Activated T-cell treated with anti-CD3 and anti-CD28 coated beads, Interleukin-2, amount 50 U/mL, for 72 hours (primary cell): ENCODE measurements at regions not wholly inside any gene's neighbourhood (a gene's known extent, or its start where the extent isn't known, plus 50 kb on each side); places are given as distances from the start of the nearest gene placed in this dataset.

Experiments
- ATAC-seq, 2 donors: fragments of 150-1000 bp; cut with Tn5 transposase; replicated peaks in 1 of 2; 2 replicates each; pipeline ENCODE4 v1.10.0; 2021; ENCODE audit warnings: moderate library complexity in 2 of 2, mild to moderate bottlenecking in 1 of 2
- DNase-seq, 2 donors: peaks; one replicate each; pipeline ENCODE4 v3.0.0; 2021 to 2022; ENCODE audit warnings: mixed read lengths in 1 of 2
- H3K27ac Mint-ChIP-seq: one replicate; pipeline ENCODE4 v1.8.0; 2022; ENCODE audit warnings: mild to moderate bottlenecking, moderate library complexity, mixed read lengths
- H3K27me3 Mint-ChIP-seq: one replicate; pipeline ENCODE4 v1.8.0; 2022; ENCODE audit warnings: low read depth, mixed read lengths
- H3K36me3 Mint-ChIP-seq, 2 donors: one replicate each; pipeline ENCODE4 v1.8.0; 2022; ENCODE audit warnings: mixed read lengths in 2 of 2, mild to moderate bottlenecking in 1 of 2; ENCODE audit not compliant: insufficient read depth in 2 of 2
- H3K4me1 Mint-ChIP-seq: one replicate; pipeline ENCODE4 v1.8.0; 2022; ENCODE audit warnings: low read depth, mixed read lengths
- H3K4me3 Mint-ChIP-seq, 2 donors: one replicate each; pipeline ENCODE4 v1.8.0; 2022; ENCODE audit warnings: mild to moderate bottlenecking in 2 of 2, mixed read lengths in 2 of 2, moderate library complexity in 2 of 2
- H3K9me3 Mint-ChIP-seq, 2 donors: one replicate each; pipeline ENCODE4 v1.8.0; 2022; ENCODE audit warnings: mixed read lengths in 2 of 2

- Mint-ChIP-seq H3K4me3 (no peak overlapping the region), H3K36me3 (no peaks in the 10 kb centered on the region), H3K9me3 (no peaks in the 10 kb centered on the region), H3K4me1 (peaks cover 6% of the 10 kb centered on the region), H3K27ac (no peak overlapping the region), H3K27me3 (peaks cover 21% of the 10 kb centered on the region)
- DNase-seq (no peak), ATAC-seq (no peak)
Observed at GRCh38 chr6:167487749-167488664, 163.1 kb downstream of the TTLL2 start.

DNA sequence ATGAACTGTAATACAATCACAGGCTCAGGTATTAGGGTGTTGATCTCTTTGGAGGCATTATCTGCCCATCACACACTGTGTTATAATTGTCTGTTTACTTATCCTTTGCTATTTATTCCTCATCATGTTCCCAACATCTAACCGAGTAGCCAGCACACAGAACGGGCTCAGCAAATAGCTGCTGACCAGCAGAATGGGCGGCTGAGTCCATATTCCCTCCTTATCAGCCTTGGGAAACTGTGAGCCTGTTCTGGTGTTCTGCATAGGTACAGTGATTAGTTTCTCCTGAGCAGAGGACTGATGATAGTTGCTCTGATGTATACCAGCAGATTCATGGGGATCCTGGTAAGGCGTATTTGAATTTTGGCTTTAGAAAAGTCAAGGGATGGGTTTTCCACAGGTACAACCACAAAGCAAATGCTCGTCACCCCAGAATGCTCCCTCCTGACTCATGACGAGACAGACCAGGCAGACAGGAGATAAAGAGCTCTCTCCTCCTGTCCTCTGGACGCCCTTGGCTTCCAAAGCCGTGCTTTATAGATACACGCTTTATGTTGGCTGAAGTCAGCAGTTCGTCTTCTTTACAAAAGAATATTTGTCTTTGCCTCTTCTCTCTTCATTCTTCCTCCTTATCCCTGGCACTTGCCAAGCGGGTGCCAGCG, 166.7 kb downstream of the TTLL2 start:
- Mint-ChIP-seq H3K27me3 (peaks cover 21% of the 10 kb centered on the region), H3K27ac (no peak overlapping the region), H3K9me3 (peaks cover 1 to 3% of the 10 kb centered on the region in 2 donors), H3K4me1 (peaks cover 6% of the 10 kb centered on the region), H3K36me3 (no peaks in the 10 kb centered on the region), H3K4me3 (no peak overlapping the region)
- DNase-seq (no peak), ATAC-seq (no peak)

- H3K4me3 Mint-ChIP-seq, result no peak overlapping the region
- peaks cover 1 to 3% of the 10 kb centered on the region in 2 donors for H3K9me3 Mint-ChIP-seq
- no peaks in the 10 kb centered on the region for H3K36me3 Mint-ChIP-seq
- peaks cover 6% of the 10 kb centered on the region for H3K4me1 Mint-ChIP-seq
- ATAC-seq, result no peak
- H3K27ac Mint-ChIP-seq, result no peak overlapping the region
- DNase-seq, result no peak
- H3K27me3 Mint-ChIP-seq, result peaks cover 21% of the 10 kb centered on the region
Observed at GRCh38 chr6:167492100-167492449, 167.2 kb downstream of the TTLL2 start.

DNA sequence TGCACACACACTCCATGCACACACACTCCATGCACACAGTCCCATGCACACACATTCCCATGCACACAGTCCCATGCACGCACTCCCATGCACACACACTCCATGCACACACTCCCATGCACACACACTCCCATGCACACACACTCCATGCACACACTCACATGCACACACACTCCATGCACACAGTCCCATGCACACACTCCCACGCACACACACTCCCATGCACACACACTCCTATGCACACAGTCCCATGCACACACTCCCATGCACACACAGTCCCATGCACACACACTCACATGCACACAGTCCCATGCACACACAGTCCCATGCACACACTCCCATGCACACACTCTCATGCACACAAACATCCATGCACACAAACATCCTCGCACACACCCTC, 168.4 kb downstream of the TTLL2 start:
- Mint-ChIP-seq H3K27me3 (peaks cover 13% of the 10 kb centered on the region), H3K4me1 (peaks cover 4% of the 10 kb centered on the region), H3K36me3 (no peaks in the 10 kb centered on the region), H3K4me3 (no peak overlapping the region), H3K9me3 (peaks cover 1 to 3% of the 10 kb centered on the region in 2 donors), H3K27ac (no peak overlapping the region)
- no peak for ATAC-seq
- no peak for DNase-seq

DNA sequence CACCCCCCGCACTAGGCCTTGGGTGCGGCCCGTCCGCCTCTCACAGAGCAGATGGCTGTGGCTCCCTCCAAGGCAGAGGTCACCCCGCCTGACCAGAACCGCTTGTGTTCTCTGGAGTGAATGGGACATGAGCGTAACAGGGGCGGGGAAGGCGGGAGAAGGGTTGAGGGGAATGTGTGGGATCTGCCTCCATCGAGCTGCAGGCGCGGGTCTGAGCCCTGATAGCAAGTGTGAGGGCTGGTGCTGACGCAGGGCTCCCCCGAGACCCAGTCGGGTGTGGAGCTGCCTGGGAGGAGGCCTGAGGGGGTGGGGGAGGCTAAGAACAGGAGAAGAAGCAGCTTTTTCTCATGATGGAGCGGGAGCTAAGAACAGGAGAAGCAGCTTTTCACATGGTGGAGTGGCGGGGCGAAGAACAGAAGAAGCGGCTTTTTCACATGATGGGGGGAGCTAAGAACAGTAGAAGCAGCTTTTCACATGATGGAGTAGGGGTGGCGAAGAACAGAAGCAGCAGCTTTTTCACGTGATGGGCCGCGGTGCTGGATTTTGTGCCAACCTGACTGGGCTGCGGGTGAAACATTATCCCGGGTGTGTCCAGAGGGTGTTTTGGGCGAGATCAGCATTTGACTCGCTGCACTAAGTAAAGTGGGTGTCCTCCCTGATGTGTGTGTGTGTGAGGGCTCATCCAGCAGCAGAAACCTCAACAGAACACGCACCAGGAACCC, 169.3 kb downstream of the TTLL2 start:
- ATAC-seq (no peak), DNase-seq (no peak)
- H3K4me1 Mint-ChIP-seq, result no peaks in the 10 kb centered on the region
- no peaks in the 10 kb centered on the region for H3K36me3 Mint-ChIP-seq
- peaks cover 12% of the 10 kb centered on the region for H3K27me3 Mint-ChIP-seq
- no peak overlapping the region for H3K27ac Mint-ChIP-seq
- no peak overlapping the region for H3K4me3 Mint-ChIP-seq
- H3K9me3 Mint-ChIP-seq, result peaks cover 1 to 3% of the 10 kb centered on the region in 2 donors

GRCh38 chr6:167494698-167495435, 170.0 kb downstream of the TTLL2 start:
- H3K4me3 Mint-ChIP-seq, result no peak overlapping the region
- no peak for ATAC-seq
- H3K36me3 Mint-ChIP-seq, result no peaks in the 10 kb centered on the region
- peaks cover 12% of the 10 kb centered on the region for H3K27me3 Mint-ChIP-seq
- no peak for DNase-seq
- H3K4me1 Mint-ChIP-seq, result no peaks in the 10 kb centered on the region
- peaks cover 1 to 3% of the 10 kb centered on the region in 2 donors for H3K9me3 Mint-ChIP-seq
- H3K27ac Mint-ChIP-seq, result no peak overlapping the region

DNA sequence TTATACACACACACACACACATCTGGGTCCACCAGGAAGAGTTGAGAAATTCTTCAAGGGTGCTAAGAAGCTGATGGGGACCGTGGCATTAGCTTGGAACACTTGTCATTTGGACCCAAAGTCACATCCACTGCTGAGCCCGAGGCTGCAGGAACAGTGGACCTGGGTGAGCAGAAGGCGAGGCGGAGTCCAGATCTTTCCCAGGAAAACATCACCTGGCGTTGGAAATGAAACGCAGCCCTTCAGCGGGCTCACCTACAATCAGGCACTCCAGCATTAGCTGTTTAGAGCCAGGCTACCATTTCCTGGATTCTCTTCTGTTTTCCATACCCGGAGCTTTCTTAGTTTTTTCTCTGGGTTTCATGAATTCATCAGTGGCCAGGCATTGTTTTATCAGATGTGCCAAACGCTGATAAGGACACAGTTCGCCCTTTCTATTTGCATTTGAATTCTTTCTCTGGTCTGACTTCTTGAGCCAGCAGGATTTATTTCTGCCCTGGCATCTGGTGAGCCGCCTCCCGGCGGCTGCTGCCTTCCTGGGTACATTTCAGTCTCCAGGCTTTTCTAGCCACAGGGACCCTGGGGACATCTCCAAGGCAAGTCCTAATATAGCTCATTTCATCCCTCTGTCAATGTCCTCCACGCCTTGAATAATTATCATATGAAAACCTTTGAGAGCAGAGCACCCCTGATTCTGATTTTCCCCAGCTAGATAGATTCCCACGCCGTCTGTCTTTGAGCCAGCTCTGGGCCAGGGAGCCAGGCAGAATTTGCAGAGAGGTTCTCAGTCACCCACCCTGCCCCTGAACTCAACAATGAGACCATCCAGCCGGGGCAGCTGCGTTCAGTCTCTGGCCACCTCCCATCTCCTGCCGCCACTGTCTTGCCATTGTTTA, 170.9 kb downstream of the TTLL2 start:
- no peak for DNase-seq
- ATAC-seq, result no peak
- no peak overlapping the region for H3K27ac Mint-ChIP-seq
- H3K4me1 Mint-ChIP-seq, result no peaks in the 10 kb centered on the region
- H3K4me3 Mint-ChIP-seq, result no peak overlapping the region
- no peaks in the 10 kb centered on the region for H3K36me3 Mint-ChIP-seq
- peaks cover 12% of the 10 kb centered on the region for H3K27me3 Mint-ChIP-seq
- H3K9me3 Mint-ChIP-seq, result peaks cover 1 to 3% of the 10 kb centered on the region in 2 donors

DNA sequence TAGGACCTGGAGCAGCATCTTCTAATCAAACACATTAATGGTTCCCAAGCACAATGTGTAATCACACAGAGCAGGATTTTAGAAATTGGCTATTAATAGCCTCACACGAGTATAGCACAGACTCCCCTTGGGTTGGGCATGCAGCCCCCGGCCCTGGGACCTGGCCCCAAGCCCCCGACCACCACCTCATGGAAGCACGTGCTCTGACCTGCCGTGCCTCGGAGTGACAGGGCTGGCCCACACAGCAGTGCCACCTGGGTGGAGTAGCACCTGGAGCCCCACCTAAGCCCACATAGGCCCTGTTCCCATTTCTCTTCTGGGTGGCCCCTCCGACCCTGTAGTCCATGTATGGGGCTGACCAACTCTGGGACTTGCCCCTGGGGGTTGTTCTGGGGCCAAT, 171.8 kb downstream of the TTLL2 start:
- DNase-seq (no peak), ATAC-seq (no peak)
- H3K9me3 Mint-ChIP-seq, result peaks cover 1 to 3% of the 10 kb centered on the region in 2 donors

GRCh38 chr6:167497428-167498056, 172.7 kb downstream of the TTLL2 start:
- Mint-ChIP-seq H3K27ac (no peak overlapping the region), H3K4me3 (no peak overlapping the region), H3K4me1 (no peaks in the 10 kb centered on the region), H3K9me3 (peaks cover 1 to 3% of the 10 kb centered on the region in 2 donors), H3K36me3 (no peaks in the 10 kb centered on the region), H3K27me3 (no peaks in the 10 kb centered on the region)
- ATAC-seq (no peak), DNase-seq (no peak)

More for the DNA sequence above, 171.8 kb downstream of the TTLL2 start:
- H3K36me3 Mint-ChIP-seq, result no peaks in the 10 kb centered on the region
- no peak overlapping the region for H3K4me3 Mint-ChIP-seq
- H3K4me1 Mint-ChIP-seq, result no peaks in the 10 kb centered on the region
- peaks cover 3% of the 10 kb centered on the region for H3K27me3 Mint-ChIP-seq
- H3K27ac Mint-ChIP-seq, result no peak overlapping the region

DNA sequence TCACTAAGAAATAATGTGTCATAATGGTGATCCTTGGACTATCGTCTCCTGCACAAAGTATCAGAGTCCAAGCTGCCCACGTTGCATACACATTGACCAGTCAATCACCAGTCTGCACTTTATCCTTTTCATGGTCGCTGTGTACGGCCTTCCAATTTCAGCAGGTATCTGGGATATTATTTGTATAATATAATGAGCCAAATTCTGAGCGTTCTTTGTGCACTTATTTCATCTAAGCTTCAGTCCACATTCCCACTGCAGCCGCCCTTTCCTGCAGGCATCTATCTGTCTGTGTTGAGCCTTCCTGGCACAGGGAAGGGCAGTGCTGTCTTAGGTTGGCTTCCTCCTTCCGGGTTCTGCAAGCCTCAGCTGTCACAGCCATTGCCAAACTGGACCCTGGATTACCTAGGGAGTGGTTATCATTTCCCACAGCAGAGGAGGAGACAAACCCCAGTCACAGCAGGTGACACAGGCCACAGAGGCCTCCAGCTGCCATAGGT, 174.3 kb downstream of the TTLL2 start:
- H3K9me3 Mint-ChIP-seq, result peaks cover 1 to 3% of the 10 kb centered on the region in 2 donors
- no peaks in the 10 kb centered on the region for H3K36me3 Mint-ChIP-seq
- H3K27me3 Mint-ChIP-seq, result no peaks in the 10 kb centered on the region
- no peak overlapping the region for H3K4me3 Mint-ChIP-seq
- H3K27ac Mint-ChIP-seq, result no peak overlapping the region
- H3K4me1 Mint-ChIP-seq, result no peaks in the 10 kb centered on the region
- no peak for ATAC-seq
- DNase-seq, result no peak

- DNase-seq (no peak), ATAC-seq (no peak)
- Mint-ChIP-seq H3K4me3 (no peak overlapping the region), H3K9me3 (no peaks in the 10 kb centered on the region), H3K27me3 (no peaks in the 10 kb centered on the region), H3K36me3 (no peaks in the 10 kb centered on the region), H3K4me1 (no peaks in the 10 kb centered on the region), H3K27ac (no peak overlapping the region)
Observed at GRCh38 chr6:167500961-167501360, 176.1 kb downstream of the TTLL2 start.
